ENCODE measurements at regions not wholly inside any gene's neighbourhood (a gene's known extent, or its start where the extent isn't known, plus 50 kb on each side); places are given as distances from the start of the nearest gene placed in this dataset.

DNA sequence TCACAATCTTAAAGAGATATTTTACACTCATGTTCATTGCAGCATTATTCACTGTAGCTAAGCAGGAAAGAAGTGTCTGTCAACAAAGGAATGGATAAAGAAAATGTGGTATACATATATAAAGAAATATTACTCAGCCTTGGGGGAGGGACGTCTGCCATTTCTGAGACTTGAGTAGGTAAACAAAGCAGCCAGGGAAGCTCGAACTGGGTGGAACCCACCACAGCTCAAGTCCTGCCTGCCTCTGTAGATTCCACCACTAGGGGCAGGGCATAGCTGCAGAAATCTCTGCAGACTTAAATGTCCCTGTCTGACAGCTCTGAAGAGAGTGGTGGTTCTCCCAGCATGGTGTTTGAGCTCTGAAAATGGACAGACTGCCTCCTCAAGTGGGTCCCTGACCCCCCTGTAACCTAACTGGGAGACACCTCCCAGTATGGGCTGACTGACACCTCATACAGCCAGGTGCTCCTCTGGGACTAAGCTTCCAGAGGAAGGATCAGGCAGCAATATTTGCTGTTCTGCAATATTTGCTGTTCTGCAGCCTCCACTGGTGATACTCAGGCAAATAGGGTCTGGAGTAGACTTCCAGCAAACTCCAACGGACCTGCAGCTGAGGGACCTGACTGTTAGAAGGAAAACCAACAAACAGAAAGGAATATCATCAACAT, 183.3 kb upstream of the SSTR4 start:
- peak; percentile 54 for DNase-seq (ENCODE audit: low read depth)

DNA sequence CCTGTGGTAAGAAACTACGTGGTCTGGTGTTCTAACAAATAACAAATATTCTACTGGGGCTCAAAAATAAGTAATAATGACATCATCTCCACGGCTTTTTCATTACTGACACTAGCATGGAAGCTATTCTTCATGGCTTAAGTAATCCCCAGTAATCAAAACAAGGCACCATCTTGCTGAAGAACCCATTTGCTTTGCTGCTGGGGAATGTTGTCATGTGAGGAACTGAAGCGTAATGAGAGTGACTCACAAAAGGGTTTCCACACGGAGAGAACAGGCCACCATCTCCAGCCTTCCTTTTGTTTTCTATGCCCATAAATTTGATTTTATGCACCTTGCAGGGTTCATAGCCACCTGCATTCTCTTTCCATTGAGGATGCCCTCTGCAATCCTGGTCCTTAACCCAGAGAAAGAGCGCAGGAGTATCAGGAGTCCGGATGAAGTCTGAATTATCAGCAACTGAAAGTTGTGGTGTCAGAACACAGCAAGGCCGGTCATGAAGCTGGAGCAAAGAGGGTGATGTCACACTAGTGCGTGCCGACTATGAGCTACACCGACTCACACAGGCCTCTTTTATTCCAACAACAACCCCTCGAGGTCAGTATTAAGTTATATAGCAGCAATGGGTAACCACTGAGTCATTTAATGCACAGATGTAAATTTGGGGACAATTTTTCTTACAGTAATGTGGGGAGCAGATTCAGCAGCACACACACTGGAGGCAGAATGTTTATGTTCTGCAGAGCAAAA, 173.7 kb upstream of the SSTR4 start:
- DNase-seq (ENCODE audit: low read depth): peak; percentile 29

DNA sequence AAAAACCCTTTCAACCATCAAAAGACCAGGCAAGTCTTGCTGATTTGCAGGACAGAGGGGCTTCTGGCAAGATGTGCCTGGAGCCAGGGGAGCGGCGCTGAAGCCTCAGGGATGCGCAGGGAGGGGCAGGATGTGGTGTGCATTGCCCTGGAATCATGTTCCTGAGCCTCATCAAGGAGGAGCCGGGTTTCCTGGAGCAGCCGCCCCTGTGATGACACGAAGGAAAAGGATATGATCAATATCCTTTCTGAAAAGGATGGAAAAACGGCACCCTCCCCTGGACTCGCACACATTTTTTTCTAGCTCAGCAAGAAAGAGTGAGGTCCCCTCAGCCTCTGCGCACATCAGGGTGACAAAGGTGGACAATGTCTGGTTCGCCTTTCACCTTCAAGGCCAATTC, 173.1 kb upstream of the SSTR4 start:
- no peak for DNase-seq (ENCODE audit: low read depth)

DNA sequence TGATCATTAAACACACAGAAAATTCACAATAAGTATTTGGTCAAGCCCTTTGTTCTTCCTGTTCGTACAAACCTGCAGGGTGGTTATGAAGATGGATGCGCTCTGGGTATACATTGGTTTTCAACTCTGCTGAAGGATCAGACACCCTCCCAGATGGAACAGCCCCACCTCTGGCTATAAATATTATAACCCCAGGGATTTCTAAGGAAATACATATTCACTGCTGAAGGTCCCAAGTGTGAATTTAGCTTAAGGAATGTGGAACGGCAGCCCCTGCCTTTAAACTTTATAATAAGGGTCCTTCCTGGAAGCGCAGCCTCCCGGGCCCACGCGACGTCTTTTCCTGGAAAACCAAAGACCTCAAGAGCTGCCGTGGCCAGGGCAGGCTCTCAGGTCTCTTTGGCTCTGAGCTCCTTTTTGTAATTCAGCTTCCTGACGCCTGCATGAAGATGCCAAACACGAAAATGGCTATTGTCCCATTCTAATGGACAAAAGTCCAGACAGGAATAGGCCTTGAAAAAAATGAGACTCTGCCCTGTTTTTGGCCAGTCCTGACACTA, 172.4 kb upstream of the SSTR4 start:
- DNase-seq (ENCODE audit: low read depth): no peak

DNA sequence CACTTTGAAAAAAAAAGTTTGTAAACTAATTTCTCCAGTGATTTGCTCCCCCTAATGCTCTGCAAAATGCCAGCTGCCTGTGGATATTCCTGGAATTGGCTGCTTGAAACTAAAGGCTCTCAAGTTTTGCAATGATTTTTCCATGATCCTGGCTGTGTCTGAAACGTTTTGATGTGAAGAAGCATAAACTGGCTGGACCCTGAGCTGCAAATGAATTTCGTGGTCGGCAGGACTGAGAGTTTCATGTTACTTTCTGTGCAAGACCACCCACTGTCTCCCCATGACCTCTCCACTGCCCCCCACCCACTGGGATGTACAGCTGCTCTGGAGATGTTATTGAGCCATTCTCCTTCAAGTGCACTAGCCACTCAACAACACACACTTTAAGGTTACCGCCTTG, 171.3 kb upstream of the SSTR4 start:
- no peak for DNase-seq (ENCODE audit: low read depth)

DNA sequence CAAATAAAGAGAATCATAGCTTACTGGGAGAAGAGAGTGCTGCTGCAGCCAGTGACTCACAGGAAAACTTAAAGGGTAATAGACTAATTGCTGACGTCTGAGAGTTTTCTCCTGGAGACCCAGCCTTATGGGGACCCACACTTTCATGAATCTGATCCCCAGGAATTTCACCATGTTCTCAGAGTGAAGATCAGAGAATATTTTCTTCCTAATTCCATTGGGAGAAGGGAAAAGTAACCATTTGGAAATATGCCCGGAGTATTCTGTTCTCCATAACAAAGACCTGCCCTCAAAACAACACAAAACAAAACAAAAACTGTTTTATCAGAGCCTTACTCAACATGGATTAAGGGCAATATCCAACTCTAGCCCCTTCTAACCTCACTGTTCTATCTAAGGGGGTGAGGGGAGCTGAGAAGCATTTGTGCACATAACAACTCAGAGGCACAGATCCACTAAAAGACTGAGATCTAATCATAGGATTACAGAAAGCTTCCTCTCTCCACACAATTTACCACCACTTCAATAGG, 168.2 kb upstream of the SSTR4 start:
- peak; percentile 43 for DNase-seq (ENCODE audit: low read depth)

DNA sequence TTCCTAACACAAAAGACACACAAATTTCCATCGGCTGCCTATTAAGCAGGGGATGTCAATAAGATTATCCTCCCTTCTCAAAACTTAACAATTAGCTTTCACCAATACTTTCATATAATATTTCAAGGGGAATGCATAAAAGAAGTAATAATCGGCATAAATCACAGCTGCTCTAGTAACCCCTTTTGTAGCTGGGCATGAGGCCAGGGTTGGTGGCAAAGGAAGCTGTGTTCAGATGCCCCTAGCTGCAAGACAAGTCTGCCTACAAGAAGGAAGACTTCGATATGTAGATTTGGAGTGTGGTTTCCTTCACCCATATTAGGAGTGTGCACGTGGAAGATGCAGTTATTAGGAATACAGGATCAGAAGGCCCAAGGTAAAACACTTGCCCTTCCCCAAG, 156.9 kb upstream of the SSTR4 start:
- no peak for DNase-seq (ENCODE audit: low read depth)

DNA sequence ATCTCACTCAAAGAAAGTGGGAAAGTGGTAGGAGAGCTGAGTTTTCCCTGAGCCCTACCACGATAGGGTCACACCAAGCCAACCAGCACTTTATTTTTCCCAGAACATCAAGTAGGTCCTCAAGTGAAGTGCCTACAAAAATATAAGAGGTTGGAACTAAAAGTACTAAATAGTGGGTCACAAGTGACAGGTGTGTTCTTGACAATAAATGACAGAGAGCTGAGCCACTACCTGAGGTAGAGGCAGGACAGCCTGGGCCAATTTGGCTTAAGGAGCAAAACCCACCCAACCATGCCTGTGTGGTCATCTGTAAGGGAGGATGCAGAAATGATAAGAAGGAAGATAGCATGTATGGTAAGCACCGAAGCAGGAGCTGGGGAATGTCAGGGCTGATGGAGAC, 154.8 kb upstream of the SSTR4 start:
- DNase-seq (ENCODE audit: low read depth): no peak

DNA sequence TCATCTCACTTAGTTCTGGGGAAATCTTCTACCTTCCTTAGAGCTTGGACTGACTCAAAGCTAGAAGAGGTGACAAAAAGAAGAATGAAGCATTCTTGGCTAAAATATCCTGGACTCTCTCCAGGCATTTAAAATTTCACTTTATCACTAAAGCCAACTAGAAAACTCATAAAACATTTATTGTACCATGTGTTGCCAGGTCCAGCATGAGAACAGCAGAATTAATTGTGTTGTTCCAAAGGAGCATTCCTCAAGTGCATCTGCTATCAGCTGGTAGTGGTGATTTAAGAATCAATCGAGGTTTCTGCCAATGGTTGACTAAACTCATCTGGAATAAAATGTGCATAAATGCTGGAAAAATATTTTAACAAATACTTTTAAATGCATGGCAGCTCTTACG, 147.3 kb upstream of the SSTR4 start:
- no peak for DNase-seq (ENCODE audit: low read depth)

DNA sequence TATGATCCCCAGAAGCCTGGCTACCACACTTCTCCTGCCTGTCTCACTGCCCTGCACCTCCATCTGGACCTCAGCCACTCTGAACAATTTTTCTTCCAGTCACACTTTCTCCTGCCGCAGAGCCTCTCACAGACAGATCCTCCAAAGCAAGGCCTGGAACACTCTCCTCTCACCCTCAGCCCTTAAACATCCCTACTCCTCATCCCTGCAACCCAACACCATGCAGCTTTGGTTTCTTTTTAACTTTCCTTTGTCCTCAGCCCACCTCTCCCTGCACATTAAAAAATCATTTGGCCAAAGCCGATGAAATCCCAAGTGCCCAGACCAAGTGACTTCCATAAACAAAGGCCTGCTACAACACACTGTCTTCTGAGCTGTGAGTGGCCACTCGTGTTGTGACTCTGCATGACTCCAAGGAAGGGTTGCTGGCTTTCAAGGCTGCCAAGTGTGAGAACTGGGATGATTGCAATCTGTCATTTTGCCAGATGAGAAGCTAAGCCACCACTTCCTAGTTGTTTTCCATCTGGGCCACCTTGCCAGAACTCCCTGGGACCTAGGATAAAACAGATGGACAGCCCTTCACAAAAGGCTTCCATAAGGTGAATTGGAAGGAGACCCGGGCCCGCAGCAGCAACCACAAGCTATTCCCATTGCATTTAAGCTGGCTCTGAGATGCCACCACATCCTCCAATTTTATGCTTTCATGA, 144.4 kb upstream of the SSTR4 start:
- DNase-seq (ENCODE audit: low read depth): no peak

DNA sequence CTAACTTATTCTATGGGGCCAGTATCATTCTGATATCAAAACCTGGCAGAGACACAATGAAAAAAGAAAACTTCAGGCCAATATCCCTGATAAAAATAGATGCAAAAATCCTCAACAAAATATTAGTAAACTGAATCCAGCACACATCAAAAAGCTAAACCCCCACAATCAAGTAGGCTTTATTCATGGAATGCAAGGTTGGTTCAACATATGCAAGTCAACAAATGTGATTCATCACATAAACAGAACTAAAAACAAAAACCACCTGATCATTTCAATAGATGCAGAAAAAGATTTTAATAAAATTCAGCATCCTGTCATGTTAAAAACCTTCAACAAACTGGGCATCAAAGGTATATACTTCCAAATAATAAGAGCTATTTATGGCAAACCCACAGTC, 133.9 kb upstream of the SSTR4 start:
- DNase-seq (ENCODE audit: low read depth): no peak

DNA sequence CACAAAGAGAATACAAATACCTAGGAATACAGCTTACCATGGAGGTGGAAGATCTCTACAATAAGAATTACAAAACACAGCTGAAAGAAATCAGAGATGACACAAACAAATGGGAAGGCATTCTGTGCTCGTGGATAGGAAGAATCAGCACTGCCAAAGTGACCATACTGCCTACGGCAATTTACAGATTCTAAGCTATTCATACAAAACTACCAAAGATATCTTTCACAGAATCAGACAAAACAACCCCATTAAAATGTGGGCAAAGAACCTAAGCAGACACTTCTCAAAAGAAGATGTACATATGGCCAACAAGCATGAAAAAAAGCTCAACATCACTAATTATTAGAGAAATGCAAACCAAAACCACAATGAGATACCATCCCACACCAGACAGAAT, 133.2 kb upstream of the SSTR4 start:
- DNase-seq (ENCODE audit: low read depth): no peak

DNA sequence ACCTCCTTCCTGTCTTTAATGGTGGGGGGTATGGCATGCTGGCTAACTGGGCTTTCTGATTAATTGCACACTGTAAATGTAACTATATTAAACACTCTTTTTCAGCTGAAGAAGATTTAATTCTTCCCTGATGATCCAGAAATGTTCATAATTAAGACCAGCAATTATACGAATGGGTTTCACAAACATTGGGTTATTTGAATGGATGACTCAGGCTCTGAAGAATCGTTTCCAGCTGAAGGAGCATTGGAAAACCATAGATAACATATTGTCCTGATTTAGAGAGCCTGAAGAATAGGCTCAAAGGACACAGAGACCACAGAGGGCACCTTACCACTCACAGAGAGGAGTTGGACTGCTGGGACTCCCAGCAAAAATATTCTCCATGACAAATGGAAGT, 130.7 kb upstream of the SSTR4 start:
- no peak for DNase-seq (ENCODE audit: low read depth)

DNA sequence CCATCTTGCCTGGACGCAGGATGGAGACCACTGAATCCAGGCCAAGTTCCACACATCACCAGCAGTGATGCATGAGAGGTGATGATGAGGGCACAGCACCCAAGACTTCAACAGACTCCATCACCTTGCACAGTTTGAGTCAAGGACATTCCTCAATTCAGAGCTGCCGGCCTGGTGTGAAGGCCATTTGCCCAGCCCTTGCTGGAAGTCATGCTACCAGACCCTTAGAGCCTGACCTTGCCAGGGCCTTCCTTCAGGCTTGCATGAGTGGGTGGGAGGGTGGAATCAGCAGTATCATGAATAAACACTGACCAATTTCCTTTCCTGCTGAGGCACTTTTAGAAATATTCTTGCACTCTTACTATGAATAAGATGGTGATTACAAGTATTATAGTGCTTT, 130.2 kb upstream of the SSTR4 start:
- no peak for DNase-seq (ENCODE audit: low read depth)

DNA sequence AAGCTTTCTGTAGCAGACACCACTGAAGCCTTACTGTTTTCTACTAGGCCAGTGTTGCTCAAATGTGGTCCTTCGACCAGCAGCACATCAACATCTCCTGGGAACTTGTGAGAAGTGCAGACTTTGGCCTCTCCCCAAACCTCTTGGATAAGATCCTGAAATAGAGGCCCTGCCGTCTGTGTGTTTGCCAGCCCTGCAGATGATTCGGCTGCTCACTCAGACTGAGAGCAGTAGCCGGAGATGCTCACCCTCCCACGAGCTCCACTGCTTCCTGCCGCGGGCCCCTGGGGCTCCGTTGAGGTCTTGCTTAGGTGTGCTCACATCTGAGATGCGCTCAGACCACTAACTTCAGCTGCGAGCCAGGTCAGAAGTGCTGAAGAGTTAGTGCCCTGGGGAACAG, 129.5 kb upstream of the SSTR4 start:
- no peak for DNase-seq (ENCODE audit: low read depth)

DNA sequence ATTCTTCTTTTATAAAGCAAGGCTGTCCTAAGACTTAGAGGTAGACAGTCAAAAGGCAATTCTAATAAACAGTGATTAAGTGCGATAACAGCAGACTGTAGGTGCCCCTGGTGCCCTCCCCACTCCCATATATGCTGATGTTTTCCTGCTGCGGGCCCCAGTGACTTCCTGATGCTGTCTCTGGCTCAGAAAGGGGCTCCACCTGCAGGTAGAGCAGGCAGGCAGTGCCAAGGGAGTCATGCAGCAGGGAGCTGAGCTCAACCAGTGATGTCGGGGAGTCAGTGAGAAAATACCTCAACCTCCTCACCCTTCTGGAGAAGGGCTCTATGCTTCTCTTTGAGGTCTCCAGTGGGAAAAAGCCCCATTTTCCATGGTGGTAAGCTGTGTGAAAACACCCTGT, 126.7 kb upstream of the SSTR4 start:
- DNase-seq (ENCODE audit: low read depth): no peak

DNA sequence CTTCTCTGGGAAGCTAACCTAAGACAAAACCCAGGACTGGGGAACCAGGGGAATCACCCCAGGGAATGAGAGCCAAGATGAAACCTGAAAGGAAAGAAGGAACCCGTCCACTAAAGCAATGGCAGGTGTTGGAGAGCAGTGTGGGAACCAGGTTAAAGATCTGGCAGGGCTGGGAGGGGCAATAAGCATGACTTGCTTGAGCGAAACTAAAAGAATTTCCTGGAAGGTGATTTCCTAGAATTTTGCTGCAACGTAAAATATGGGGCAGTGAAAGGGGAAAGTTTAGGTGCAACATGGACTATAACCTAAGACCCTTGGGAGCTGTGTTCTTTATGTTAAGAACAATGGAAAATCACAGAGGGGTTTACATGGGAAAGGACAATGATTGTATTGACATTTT, 126.2 kb upstream of the SSTR4 start:
- no peak for DNase-seq (ENCODE audit: low read depth)

DNA sequence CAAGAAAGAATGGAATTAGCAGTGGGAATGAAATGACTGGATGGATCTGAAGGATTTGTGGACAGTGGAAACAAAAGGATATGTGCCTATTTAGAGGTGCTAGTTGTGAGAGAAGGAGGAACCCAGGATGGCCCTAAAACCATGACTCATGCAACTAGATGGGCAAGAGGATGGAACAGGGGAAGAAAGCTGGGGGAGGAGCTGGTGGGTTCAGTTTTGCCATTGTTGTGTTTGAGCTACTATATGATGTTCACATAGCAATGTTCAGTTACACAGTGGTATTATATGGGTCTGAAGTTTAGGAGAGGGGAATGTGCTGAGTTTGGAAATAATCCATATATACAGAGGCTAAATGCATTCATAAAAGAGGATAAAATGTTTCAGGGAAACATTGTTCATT, 125.7 kb upstream of the SSTR4 start:
- DNase-seq (ENCODE audit: low read depth): no peak

DNA sequence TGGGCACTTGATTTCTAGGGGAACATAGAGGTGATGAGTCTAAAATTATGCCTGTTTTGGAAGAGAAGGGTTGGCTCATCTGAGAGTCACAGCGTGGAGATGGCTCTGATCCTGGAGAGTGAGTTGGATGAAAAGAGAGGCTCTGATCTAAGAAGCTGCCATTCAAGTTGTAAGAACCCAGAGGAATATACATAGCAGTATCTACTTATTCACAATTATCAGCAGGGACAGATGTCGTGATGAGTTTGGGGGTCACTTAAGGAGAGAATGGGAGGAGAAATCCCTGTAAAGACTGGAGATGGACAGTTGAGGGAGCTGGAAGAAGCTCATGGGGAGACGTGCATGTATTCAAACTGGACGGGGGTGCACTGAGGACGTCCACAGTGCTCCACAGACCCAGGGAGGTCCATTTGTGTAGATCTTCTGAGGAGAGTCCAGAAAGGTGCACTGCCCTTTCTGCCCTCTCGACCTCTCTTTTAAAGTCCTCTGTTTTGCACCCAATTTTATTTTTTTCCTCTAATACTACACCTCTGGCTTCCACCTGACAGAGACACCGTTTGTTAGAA, 124.7 kb upstream of the SSTR4 start:
- no peak for DNase-seq (ENCODE audit: low read depth)

DNA sequence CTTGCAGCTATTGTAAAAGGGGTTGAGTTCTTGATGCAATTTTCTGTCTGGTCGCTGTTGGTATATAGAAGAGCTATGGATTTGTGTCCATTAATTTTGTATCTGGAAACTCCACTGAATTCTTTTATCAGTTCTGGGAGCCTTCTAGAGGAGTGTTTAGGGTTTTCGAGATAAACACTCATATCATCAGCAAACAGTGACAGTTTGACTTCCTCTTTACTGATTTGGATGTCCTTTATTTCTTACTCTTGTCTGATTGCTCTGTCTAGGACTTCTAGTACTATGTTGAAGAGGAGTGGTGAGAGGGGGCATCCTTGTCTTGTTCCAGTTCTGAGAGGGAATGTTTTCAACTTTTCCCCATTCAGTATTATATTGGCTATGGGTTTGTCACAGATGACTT, 120.8 kb upstream of the SSTR4 start:
- DNase-seq (ENCODE audit: low read depth): no peak

DNA sequence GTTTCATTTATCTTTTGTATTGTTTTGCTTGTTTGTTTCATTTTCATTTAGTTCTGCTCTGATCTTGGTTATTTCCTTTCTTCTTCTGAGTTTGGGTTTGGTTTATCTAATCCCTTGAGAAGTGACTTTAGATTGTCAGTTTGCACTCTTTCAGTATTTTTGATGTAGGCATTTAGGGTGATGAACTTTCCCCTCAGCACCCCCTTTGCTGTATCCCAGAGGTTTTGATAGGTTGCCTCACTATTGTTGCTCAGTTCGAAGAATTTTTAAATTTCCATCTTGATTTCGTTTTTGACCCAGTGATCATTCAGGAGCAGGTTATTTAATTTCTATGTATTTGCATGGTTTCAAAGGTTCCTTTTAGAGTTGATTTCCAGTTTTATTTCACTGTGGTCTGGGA, 119.6 kb upstream of the SSTR4 start:
- no peak for DNase-seq (ENCODE audit: low read depth)

DNA sequence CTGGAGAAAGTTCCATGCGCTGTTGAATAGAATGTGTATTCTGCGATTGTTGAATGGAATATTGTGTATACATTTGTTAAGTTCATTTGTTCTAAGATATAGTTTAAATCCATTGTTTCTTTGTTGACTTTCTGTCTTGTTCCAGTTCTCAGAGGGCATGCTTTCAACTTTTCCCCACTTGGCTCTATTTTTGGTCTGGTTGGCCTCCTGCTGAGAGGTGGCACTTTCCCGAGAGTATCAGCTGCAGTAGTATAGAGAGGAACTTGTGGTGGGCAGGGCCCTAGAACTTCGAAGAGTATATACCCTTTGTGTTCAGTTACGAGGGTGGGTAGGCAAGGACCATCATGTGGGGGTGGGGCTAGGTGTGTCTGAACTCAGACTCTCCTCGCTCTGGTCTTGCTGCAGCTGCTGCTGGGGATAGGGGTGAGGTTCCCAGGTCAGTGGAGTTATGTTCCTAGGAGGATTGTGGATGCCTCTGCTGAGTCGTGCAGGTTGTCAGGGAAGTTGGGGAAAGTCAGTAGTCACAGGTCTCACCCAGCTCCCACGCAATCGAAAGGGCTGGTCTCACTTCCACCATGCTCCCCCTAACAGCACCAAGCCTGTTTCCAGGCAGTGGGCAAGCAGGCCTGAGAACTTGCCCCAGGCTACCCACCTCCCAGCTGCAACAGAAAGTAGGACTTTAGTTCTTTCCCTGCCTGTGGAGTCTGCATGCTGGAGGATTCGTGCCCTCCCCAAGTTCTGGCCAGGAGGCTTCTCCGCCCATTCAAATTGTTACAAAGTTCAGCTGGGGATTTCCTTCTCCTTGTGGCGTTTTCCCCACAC, 118.9 kb upstream of the SSTR4 start:
- no peak for DNase-seq (ENCODE audit: low read depth)

All from iris pigment epithelial cell (primary cell).